GM21381 (cell line): ENCODE measurements at regions not wholly inside any gene's neighbourhood (a gene's known extent, or its start where the extent isn't known, plus 50 kb on each side); places are given as distances from the start of the nearest gene placed in this dataset.
"Not testable (repeated sequence)": the region's sequence is repeated elsewhere in the genome, so short reads cannot be mapped to it uniquely, and the experiment has no call there.

Experiments used
- ATAC-seq: cut with Tn5 transposase; IDR thresholded peaks from one replicate; pipeline ENCODE4 v1.9.1; 2021; ENCODE audit warnings: mild to moderate bottlenecking, moderate library complexity; ENCODE audit not compliant: unreplicated experiment

DNA sequence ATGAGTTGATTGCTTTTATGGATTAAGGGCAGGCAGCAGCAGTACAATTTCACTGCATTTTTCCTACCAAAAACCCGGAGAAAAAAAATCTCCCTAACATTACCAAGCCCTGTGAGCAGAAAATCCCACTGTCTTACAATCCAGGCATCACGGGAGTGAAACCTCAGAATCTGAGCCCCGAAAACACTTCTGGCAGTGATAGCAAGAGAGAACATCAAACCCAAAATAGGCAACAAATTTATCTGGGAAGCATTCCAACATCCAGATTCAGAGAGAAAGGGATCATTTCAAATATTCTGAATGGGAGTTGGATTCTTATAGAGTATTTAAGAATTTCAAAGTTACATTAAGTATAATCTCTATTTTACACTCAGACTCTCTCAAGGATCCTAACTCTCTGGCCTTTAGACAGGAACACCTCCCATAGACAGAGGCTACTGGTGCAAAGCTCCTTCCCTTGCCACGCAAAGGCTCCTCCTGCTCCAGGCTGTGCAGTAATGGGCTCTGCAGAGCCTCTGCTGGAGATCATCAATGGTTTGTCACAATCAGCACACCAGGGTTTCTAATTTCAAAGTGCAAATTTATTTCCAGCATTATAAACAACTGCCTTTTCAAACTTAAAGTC is 256.9 kb downstream of the PARM1 start:
- ATAC-seq: no peak

DNA sequence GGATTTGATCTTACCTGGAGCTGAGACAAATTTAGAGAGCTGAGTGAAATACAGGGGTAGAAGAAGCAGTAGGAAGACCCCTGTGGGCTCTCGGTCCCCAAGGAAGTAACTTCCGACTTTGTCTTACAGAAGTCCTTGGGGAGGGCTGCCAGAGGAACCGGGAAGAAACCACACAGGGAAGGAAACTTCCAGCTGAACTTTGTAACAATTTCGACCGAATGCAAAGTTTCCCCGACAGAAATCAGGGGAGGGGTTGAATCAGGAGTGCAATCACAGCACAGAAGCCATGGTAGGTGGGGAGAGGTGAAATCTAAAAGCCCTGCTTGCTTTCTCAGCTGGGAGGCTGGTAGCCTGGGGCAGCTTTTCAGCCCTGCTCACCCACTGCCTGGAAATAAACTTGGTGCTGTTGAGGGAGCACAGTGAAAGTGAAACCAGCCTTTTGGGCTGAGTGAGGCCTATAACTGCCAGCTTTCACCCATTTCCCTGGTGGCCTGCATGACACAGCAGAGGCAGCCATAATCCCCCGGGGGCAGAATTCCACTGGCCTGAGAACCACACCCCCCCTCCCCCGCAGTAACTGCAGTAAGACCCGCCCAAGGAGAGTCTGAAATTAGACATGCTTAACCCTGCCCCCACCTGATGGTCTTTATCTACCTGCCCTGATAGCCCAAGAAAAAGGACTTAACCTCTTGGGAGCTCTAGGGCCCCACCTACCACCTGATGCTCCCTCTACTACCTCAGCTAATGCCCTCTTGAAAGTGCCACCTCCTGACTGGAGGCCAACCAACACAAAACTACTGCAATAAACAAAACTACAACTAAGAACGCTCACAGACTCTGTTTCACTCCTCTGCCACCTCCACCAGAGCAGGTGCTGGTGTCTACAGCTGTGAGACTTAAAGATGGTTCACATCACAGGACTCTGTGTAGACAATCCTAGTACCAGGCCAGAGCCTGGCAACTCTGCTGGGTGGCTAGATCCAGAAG is 248.2 kb downstream of the PARM1 start:
- peak; percentile 85 for ATAC-seq

DNA sequence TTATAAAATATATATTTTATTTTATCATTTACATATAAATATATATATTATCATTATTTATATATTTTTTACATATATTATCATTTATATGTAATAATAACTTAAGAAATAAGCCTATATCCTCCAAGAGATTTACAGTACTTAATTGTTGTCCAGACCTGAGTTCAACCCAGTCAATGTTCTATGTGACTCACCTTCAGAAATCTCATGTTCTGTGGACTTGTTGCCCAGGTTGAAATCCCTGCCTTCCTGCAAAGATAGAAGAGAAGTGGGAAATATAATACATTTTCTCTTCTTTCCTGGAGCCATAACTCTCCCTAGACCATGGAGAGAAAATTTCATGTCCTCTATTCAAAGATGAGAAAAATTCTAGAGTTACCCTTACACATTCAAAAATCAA is 247.3 kb downstream of the PARM1 start:
- ATAC-seq: no peak

DNA sequence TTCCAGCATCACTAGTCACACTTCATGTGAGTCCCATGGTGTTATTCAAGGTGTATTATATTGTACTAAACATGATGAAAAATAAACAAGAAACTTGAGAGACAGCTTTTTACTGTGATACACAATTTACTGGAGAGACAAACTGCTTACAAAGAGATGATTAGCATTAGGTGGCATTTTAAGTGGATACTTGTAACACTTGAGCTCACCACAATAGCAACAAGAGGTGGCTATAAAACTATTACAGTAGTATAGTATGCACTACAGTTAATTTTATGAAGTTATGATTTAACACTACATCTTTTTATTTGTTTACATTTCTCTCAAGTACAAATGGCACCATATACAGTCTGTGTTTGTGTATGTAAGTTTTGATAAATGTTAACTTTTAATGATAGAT is 246.6 kb downstream of the PARM1 start:
- no peak for ATAC-seq

DNA sequence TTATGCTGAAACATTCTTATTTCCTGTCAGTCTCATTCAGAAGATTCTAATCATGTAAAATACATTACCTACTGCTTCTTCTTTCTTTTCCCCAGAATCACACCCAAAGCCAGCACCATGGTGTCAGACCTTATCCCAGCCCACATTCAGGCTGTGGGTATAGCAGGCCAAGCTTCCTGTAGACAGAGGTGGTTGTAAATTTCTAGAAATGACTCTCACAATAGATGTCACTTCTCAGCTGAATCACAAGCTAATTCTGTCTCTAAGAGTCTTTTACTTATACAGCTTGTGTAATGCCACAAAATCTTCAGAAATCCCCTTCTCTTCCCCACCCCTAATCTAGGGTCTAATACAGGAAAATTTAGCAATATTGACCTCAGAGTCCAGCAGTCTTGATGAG is 239.6 kb downstream of the PARM1 start:
- peak; percentile 90 for ATAC-seq

DNA sequence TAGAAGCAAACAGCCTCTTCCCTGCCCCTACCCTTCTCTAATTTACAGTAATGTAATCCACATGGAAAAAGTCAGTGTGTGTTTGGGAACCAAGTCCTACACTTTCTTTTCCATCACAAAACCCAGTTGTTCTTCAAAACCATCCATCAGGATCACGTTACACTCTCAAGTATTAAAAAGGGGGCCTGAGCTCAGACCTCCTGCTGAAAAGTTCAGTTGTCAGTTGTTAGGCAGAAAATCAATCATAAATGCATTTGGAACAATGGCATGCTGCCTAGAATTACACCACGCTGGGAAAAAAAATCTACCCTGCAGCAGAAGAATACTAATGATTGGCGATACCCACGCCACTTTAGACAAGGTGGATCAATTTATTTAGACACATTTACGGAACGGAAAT is 236.5 kb downstream of the PARM1 start:
- ATAC-seq: no peak

DNA sequence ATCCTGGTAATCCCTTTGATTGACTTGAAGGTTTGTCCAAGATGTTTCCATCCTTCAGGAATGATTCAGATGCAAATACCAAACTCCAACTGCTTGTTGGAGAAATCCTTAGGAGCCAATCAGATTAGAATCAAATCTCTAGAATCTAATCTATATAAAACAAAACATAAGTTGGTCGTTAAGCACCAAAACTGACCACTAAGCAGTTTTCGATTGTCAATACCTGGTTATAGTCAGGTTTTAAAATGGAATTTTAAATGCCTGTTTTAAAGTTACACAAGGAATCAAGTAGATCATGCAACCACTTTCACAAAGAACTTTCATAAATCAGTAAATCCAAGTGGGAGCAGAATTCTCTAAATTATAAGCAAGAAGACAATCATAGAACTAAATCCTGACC is 236.1 kb downstream of the PARM1 start:
- ATAC-seq: no peak

DNA sequence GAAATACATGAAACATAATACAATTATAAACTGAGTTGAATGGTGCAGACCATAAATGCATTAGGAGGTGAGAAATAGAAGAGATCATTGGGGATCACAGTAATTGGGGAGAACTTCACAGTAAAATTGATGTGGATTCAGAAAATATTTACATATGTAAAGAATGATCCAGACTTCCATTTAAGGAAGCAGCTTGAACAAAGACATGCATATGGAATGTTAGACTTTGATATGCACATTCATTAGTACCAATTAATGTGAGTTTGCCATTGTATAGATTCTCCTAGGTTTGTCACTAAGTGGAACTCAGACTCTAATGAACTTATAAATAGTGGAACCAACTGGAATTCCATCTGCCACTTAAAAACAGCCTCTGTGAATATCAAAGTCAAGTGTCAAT is 235.6 kb downstream of the PARM1 start:
- ATAC-seq: no peak

DNA sequence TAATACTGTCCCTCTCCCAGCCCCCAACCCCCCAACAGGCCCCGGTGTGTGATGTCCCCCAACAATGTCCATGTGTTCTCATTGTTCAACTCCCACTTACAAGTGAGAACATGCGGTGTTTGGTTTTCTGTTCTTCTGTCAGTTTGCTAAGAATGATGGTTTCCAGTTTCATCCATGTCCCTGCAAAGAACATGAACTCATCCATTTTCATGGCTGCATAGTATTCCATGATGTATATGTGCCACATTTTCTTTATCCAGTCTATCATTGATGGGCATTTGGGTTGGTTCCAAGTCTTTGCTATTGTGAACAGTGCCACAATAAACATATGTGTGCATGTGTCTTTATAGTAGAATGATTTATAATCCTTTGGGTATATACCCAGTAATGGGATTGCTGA is 232.2 kb downstream of the PARM1 start:
- not testable (repeated sequence) for ATAC-seq

DNA sequence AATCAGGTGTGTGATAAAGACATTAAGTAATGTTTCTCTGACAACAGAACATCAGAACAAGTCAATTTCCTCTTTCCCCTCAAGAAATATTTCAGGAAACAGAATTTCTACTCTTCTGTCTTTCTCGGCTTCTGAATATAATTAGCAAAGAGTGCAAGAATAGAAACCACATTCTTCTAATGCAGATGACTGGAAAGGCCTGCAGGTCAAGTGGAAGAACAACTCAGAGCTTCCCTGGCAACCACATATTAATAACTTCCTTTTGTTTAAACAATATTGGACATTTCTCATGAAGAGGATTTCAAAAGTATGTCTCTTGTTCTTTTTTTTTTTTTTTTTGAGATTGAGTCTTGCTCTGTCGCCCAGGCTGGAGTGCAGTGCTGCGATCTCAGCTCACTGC is 225.5 kb downstream of the PARM1 start:
- ATAC-seq: no peak

DNA sequence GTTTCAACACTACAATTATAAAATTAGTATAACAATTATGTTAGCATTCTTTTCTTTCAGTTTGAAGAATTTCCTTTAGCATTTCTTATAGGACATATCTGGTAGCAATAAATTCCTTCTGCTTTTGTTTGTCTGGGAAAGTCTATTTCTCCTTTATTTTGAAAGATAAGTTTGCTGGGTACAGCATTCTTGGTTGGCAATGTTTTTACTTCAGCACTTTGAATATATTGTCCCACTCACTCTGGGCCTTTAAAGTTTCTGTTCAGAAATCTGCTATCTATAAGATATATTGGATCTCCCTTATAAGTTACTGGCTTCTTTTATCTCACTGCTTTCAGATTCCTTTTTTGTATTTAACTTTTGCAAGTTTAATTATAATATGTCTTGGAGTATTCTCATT is 222.1 kb downstream of the PARM1 start:
- ATAC-seq: no peak

DNA sequence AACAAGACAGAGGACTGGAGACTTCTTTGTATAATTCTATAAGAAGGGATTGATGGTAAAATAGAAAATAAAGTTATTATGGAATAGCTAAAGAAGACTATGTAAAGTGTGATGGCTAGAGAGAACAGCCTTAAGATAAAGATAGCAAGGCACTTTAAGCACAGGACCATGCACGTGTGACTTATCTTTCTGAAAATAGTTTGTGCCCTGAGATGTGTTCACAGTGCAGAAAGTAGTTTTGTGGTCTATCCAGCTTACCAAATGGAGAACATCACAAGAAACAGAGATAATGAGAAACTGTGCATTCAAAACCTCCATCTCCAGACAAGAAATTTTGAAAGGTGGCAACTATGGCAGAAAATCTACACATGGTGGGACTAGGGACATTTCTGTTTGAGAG is 213.3 kb downstream of the PARM1 start:
- no peak for ATAC-seq

DNA sequence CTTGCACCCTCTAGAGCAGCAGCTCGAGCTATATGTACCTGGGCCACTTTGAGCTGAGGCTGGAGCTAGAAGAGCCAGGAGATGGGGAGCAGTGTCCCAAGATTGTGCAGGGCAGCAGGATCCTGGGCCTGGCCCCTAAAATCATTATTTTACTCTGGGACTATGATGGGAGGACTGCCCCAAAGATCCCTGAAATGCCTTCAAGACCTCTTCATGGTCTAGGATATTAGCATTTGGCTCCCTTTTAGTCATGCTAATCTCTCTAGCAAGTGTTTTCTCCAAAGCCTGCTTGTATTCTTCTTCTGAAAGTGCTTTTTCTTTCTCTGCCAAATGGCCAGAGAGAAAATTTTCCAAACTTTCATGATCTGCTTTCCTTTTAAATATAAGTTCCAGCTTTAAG is 211.6 kb downstream of the PARM1 start:
- no peak for ATAC-seq

DNA sequence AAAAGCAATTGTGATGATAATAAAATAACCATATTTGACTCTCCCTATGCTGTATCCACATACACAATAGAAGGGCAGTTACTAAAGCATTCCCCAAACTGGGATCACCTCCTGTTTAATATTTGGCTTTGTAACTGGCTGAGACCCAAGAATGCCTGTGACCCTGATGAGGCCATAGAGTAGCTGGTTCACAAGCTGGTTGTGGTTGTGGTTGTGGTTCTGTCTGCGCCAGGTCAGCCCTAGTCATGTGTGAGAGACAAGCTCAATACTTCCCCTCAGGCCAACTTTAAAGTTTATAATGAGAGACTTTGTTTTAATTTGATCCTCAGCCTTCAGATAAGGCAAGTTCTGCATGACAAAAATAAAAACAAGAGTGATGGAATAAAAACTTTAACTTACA is 209.9 kb downstream of the PARM1 start:
- ATAC-seq: no peak

DNA sequence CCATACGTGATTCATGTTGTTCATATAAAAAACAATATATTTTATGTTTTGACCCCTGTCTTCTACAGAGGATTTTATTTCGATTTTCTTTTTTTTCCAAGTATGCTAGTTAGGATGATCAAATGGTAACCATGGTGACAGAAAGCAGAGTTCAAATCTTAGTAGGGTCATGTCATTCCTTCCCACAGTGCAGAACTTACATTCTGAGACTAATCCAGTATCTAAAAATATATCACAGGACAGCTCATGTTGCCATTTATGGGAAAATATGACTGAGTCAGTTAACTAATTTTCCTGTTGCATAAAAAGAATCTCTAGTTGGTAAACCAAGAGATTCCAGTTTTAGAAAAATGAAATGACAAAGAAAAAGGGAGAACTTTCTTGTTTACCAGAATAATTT is 209.5 kb downstream of the PARM1 start:
- ATAC-seq: no peak

DNA sequence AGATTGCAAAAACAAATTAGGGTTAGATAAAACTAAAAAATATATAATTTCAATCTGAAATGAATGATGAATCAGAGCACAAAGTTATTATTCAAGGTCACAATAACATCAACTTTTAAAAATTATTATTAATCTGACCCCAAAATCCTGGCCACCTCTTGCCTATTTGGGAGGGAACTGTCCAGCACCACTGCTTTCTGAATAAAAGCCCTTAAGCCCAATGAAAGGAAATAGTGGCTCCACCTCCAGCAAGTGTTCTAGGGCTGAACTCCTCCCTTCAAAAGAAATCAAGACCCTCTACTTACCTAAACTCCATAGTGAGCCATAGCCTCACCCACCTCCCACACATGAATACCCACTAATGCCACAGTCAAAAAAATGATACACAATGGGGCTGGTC is 208.2 kb downstream of the PARM1 start:
- no peak for ATAC-seq

DNA sequence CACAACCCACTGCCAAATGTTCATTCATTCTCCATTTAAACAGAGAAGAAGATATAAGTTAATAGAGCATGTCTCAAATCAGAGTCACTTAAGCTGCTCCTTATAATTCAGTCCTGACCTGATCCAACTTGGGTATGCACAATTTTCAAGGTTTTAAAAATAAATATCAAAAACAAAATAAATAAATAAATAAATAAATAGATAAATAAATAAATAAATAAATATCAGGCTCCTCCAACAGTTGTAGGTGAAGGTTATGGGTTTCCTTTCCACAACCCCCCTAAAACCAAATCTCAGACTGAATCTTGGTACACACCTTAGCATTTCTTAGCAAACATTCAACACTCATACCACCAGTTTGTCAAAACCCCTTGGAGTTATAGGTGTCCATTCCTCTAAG is 204.4 kb downstream of the PARM1 start:
- no peak for ATAC-seq

DNA sequence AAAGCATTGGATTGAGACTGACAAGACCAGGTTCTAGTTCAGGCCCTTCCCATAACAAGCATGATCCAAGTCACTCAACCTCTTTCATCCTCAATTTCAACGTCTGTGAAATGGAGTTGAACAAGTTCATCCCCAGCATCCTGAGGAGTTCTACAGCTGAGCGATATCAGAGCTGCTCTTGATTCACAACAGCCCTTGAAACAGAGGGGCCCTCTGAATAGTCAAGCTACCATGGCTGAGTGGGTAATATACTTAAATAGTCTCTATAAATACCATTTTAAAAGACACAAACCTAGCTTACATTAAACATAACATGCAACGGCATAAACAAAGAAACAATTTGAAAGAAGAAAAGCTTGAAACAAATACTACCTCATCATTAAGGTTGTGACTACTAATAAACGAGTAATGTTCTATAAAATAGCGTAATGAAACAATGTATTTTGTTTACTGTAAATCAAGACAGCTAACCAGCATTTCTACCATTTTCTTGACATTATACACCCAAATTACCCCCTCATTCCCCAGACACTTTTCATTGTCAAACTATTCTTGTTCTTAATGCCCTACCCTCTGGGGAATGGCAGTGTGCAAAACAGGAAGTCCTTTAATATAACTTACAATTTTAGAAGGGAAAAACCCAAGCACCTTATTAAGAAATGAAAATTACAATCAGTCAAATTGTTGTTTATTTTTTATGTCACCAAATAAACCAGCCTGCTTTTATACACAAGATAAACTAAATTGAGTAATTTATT is 202.3 kb downstream of the PARM1 start:
- ATAC-seq: no peak

DNA sequence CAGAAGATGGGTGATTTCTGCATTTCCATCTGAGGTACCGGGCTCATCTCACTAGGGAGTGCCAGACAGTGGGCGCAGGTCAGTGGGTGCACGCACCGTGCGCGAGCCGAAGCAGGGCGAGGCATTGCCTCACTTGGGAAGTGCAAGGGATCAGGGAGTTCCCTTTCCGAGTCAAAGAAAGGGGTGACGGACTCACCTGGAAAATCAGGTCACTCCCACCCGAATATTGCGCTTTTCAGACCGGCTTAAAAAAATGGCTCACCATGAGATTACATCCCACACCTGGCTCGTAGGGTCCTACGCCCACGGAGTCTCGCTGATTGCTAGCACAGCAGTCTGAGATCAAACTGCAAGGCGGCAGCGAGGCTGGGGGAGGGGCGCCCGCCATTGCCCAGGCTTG is 194.0 kb downstream of the PARM1 start:
- not testable (repeated sequence) for ATAC-seq

DNA sequence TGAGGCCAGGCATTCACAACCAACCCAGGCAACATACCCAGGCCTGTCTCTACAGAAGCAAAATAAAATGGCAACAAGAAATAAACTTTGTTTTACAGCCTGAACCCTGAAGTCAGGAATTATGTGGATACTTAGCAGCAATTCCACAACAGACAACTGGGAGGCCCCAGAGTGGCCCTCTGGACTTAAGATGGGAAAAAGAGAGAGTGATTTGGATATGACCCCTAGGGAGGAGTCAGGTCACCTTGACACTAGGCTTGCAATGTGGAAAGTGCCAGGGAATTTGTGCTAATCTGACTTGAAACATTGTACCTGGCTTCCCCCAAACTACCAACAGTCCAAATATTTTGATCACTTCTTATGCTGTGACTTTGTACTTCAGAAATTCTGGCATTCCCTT is 193.1 kb downstream of the PARM1 start:
- no peak for ATAC-seq

DNA sequence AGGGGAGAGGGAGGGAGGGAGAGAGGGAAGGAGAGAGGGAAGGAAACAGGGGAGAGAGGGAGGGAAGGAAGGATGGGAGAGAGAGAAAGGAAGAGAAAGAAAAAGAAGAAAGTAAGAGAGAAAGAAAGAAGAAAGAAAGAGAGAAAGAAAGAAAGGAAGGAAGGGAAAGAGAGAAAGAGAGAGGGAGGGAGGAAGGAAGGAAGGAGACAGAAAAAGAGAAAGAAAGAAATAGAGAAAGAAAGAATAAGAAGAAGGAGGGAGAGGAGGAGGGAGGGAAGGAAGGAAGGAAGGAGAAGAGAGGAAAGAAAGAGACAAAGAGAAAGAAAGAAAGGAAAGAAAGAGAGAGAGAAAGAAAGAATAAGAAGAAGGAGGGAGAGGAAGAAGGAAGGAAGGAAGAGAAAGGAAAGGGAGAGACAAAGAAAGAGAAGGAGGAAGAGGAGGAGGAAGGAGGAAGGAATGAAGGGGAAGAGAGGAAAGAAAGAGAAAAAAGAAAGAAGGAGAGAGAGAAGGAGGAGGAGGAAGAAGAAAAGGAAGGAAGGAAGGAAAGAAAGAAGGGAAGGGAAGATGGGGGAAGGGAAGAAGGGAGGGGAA is 189.6 kb downstream of the PARM1 start:
- no peak for ATAC-seq
